OCI-LY1 (cell line): ENCODE measurements at regions not wholly inside any gene's neighbourhood (a gene's known extent, or its start where the extent isn't known, plus 50 kb on each side); places are given as distances from the start of the nearest gene placed in this dataset.

Experiments used
- H2AFZ ChIP-seq: fragments of 200-600 bp; sonication (generic), shearing (Covaris generic); 2 replicates; pipeline ENCODE4 v1.6.0; 2014; ENCODE audit warnings: antibody characterized with exemption, mild to moderate bottlenecking, low read length
- H3F3A ChIP-seq: fragments of 200-600 bp; sonication (generic), shearing (Covaris generic); 2 replicates; pipeline ENCODE4 v1.6.0; 2014; ENCODE audit warnings: mild to moderate bottlenecking, antibody characterized with exemption, low read length, moderate library complexity; ENCODE audit not compliant: insufficient read depth
- H3K27ac ChIP-seq: fragments of 200-600 bp; sonication (generic); 2 replicates; pipeline ENCODE4 v1.5.1; 2014; ENCODE audit warnings: low read length, mixed run types, mild to moderate bottlenecking, low read depth; ENCODE audit not compliant: poor library complexity, severe bottlenecking
- H3K27me3 ChIP-seq: fragments of 200-600 bp; sonication (generic); 2 replicates; pipeline ENCODE4 v1.6.0; 2014; ENCODE audit warnings: antibody characterized with exemption, mild to moderate bottlenecking, low read length, moderate library complexity; ENCODE audit not compliant: insufficient read depth
- H3K36me3 ChIP-seq: fragments of 200-600 bp; sonication (generic); 2 replicates; pipeline ENCODE4 v1.6.1; 2014; ENCODE audit warnings: mild to moderate bottlenecking, antibody characterized with exemption, low read length, moderate library complexity, mixed read lengths; ENCODE audit not compliant: insufficient read depth
- H3K4me1 ChIP-seq: fragments of 200-600 bp; sonication (generic); 2 replicates; pipeline ENCODE4 v1.5.1; 2014; ENCODE audit warnings: mild to moderate bottlenecking, low read length, moderate library complexity; ENCODE audit not compliant: insufficient read depth, severe bottlenecking
- H3K4me2 ChIP-seq: fragments of 200-600 bp; sonication (generic), shearing (Covaris generic); 2 replicates; pipeline ENCODE4 v1.6.1; 2014; ENCODE audit warnings: low read length
- H3K4me3 ChIP-seq: fragments of 200-600 bp; sonication (generic); 2 replicates; pipeline ENCODE4 v1.5.1; 2014; ENCODE audit warnings: low read length, low read depth, mild to moderate bottlenecking, mixed read lengths; ENCODE audit not compliant: poor library complexity, severe bottlenecking
- H3K79me2 ChIP-seq: fragments of 200-600 bp; shearing (Covaris generic); 2 replicates; pipeline ENCODE4 v1.6.1; 2016; ENCODE audit warnings: mixed run types, low read length, mixed read lengths; ENCODE audit not compliant: insufficient read depth
- H3K9ac ChIP-seq: fragments of 200-600 bp; sonication (generic), shearing (Covaris generic); 2 replicates; pipeline ENCODE4 v1.6.1; 2014; ENCODE audit warnings: mild to moderate bottlenecking, low read length, mixed read lengths
- H3K9me2 ChIP-seq: fragments of 200-600 bp; sonication (generic), shearing (Covaris generic); 2 replicates; pipeline ENCODE4 v1.6.1; 2014; ENCODE audit warnings: low read depth, mild to moderate bottlenecking, low read length, mixed read lengths
- H3K9me3 ChIP-seq: fragments of 200-600 bp; shearing (Covaris generic); 2 replicates; pipeline ENCODE4 v1.6.1; 2014; ENCODE audit warnings: low read length, mixed read lengths
- H4K20me1 ChIP-seq: fragments of 200-600 bp; sonication (generic), shearing (Covaris generic); 2 replicates; pipeline ENCODE4 v1.6.0; 2016; ENCODE audit warnings: mild to moderate bottlenecking, low read length; ENCODE audit not compliant: insufficient read depth
- CTCF ChIP-seq: fragments of 200-600 bp; sonication (generic), shearing (Covaris generic); IDR thresholded peaks from 2 replicates; pipeline ENCODE4 v1.5.1; 2017; ENCODE audit warnings: mild to moderate bottlenecking, antibody characterized with exemption, low read length, moderate library complexity, mixed read lengths
- EZH2 ChIP-seq: fragments of 200-600 bp; sonication (generic), shearing (Covaris generic); IDR thresholded peaks from 2 replicates; pipeline ENCODE4 v1.8.0; 2017; ENCODE audit warnings: borderline replicate concordance, mixed run types, mild to moderate bottlenecking, antibody characterized with exemption, low read length, moderate library complexity, mixed read lengths

GRCh38 chr16:59645194-59645593 lies 911.1 kb upstream of the GOT2 start:
- Histone ChIP-seq H3K4me3 (no peak overlapping the region), H3K9me2 (no peaks in the 10 kb centered on the region)
- TF ChIP-seq EZH2: no peak

GRCh38 chr16:59635674-59636073 lies 901.6 kb upstream of the GOT2 start:
- Histone ChIP-seq H3K79me2 (no peaks in the 10 kb centered on the region), H3F3A (no peaks in the 10 kb centered on the region), H3K4me1 (no peaks in the 10 kb centered on the region), H2AFZ (no peak overlapping the region), H3K27ac (no peak overlapping the region), H3K9me2 (no peaks in the 10 kb centered on the region), H3K27me3 (no peaks in the 10 kb centered on the region), H3K4me3 (no peak overlapping the region), H3K9me3 (no peaks in the 10 kb centered on the region), H3K4me2 (no peak overlapping the region), H4K20me1 (no peaks in the 10 kb centered on the region), H3K9ac (no peak overlapping the region), H3K36me3 (no peaks in the 10 kb centered on the region)
- TF ChIP-seq CTCF: no peak
- TF ChIP-seq EZH2: no peak

More at GRCh38 chr16:59645194-59645593, 911.1 kb upstream of the GOT2 start:
- H4K20me1 ChIP-seq: no peaks in the 10 kb centered on the region
- no peaks in the 10 kb centered on the region for H3K9me3 ChIP-seq
- H3K27ac ChIP-seq: no peak overlapping the region
- no peaks in the 10 kb centered on the region for H3K4me1 ChIP-seq
- no peaks in the 10 kb centered on the region for H3K36me3 ChIP-seq
- no peaks in the 10 kb centered on the region for H3F3A ChIP-seq
- no peak overlapping the region for H3K4me2 ChIP-seq
- H2AFZ ChIP-seq: no peak overlapping the region
- H3K9ac ChIP-seq: no peak overlapping the region
- no peaks in the 10 kb centered on the region for H3K27me3 ChIP-seq
- H3K79me2 ChIP-seq: no peaks in the 10 kb centered on the region

GRCh38 chr16:59634951-59635350 lies 900.8 kb upstream of the GOT2 start:
- no peaks in the 10 kb centered on the region for H3K9me3 ChIP-seq
- H3K9ac ChIP-seq: no peak overlapping the region
- H3K27me3 ChIP-seq: no peaks in the 10 kb centered on the region
- H3K4me1 ChIP-seq: no peaks in the 10 kb centered on the region
- H3K36me3 ChIP-seq: no peaks in the 10 kb centered on the region
- no peaks in the 10 kb centered on the region for H3F3A ChIP-seq
- H2AFZ ChIP-seq: no peak overlapping the region
- no peaks in the 10 kb centered on the region for H3K79me2 ChIP-seq
- H3K9me2 ChIP-seq: no peaks in the 10 kb centered on the region
- H3K4me2 ChIP-seq: no peak overlapping the region
- TF ChIP-seq CTCF (no peak), EZH2 (no peak)
- H3K4me3 ChIP-seq: no peak overlapping the region
- H4K20me1 ChIP-seq: no peaks in the 10 kb centered on the region
- H3K27ac ChIP-seq: no peak overlapping the region

- Histone ChIP-seq H3K27me3 (no peaks in the 10 kb centered on the region), H3K4me3 (no peak overlapping the region), H3K9me2 (no peaks in the 10 kb centered on the region), H3K4me2 (no peak overlapping the region), H4K20me1 (no peaks in the 10 kb centered on the region), H3K27ac (no peak overlapping the region), H3K36me3 (no peaks in the 10 kb centered on the region), H3F3A (no peaks in the 10 kb centered on the region), H3K9ac (no peak overlapping the region), H3K79me2 (no peaks in the 10 kb centered on the region), H2AFZ (no peak overlapping the region), H3K9me3 (no peaks in the 10 kb centered on the region), H3K4me1 (no peaks in the 10 kb centered on the region)
- TF ChIP-seq EZH2 (no peak), CTCF (no peak)
Observed at GRCh38 chr16:59634004-59634579, 900.0 kb upstream of the GOT2 start.
